NT2/D1 (cell line): ENCODE measurements at regions not wholly inside any gene's neighbourhood (a gene's known extent, or its start where the extent isn't known, plus 50 kb on each side); places are given as distances from the start of the nearest gene placed in this dataset.
"Not testable (repeated sequence)": the region's sequence is repeated elsewhere in the genome, so short reads cannot be mapped to it uniquely, and the experiment has no call there.

Experiments used
- DNase-seq: peaks from one replicate; pipeline ENCODE4 v3.0.0-alpha.2; 2011; ENCODE audit warnings: low read depth, low spot score
- H3K27me3 ChIP-seq: 2 replicates; pipeline ENCODE4 v1.6.0; 2011; ENCODE audit warnings: mild to moderate bottlenecking; ENCODE audit not compliant: insufficient read length, insufficient read depth
- H3K36me3 ChIP-seq: 2 replicates; pipeline ENCODE4 v1.6.1; 2011; ENCODE audit warnings: mild to moderate bottlenecking, low read length, mixed read lengths; ENCODE audit not compliant: insufficient read depth, insufficient read length
- H3K4me1 ChIP-seq: 2 replicates; pipeline ENCODE4 v1.5.1; 2011; ENCODE audit not compliant: insufficient read depth, insufficient read length
- H3K4me3 ChIP-seq: 2 replicates; pipeline ENCODE4 v1.5.1; 2011; ENCODE audit warnings: low read depth; ENCODE audit not compliant: insufficient read length
- H3K9ac ChIP-seq: 2 replicates; pipeline ENCODE4 v1.6.0; 2011; ENCODE audit warnings: low read depth; ENCODE audit not compliant: insufficient read length
- H3K9me3 ChIP-seq: 2 replicates; pipeline ENCODE4 v1.5.1; 2011; ENCODE audit warnings: mild to moderate bottlenecking, low read length; ENCODE audit not compliant: insufficient read depth
- SUZ12 ChIP-seq: IDR thresholded peaks from 2 replicates; pipeline ENCODE4 v1.6.1; 2011; ENCODE audit not compliant: insufficient read length, insufficient read depth; ENCODE audit errors: extremely low read depth
- YY1 ChIP-seq: IDR thresholded peaks from 2 replicates; pipeline ENCODE4 v1.6.1; 2011; ENCODE audit not compliant: insufficient read length, insufficient read depth
- ZNF274 ChIP-seq: IDR thresholded peaks from 2 replicates; pipeline ENCODE4 v1.6.1; 2011; ENCODE audit warnings: mild to moderate bottlenecking, low read depth, low read length

DNA sequence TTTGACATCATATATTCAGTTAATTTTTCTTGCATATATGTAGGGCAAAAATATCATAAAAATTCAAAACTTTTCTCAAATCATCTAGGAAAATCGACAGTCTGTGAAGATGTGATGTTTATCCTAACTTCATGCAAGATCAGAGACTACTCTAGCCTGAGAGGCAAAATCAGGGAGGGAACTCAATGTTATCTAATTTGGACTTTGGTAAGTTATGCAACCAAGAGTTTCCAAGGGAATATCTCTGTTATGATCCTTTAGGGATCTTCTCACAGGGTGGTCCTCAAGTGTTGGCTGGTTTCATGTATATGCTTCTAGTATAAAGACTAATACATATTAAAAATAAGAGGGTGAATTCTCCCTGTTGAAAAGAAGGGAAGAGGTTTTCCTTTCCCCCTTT is 723.9 kb downstream of the KHDRBS2 start:
- Histone ChIP-seq H3K9ac (no peak overlapping the region), H3K4me1 (no peaks in the 10 kb centered on the region), H3K36me3 (no peaks in the 10 kb centered on the region), H3K27me3 (no peaks in the 10 kb centered on the region), H3K9me3 (no peaks in the 10 kb centered on the region), H3K4me3 (no peak overlapping the region)
- TF ChIP-seq YY1, result no peak
- no peak for TF ChIP-seq SUZ12
- no peak for TF ChIP-seq ZNF274
- no peak for DNase-seq

DNA sequence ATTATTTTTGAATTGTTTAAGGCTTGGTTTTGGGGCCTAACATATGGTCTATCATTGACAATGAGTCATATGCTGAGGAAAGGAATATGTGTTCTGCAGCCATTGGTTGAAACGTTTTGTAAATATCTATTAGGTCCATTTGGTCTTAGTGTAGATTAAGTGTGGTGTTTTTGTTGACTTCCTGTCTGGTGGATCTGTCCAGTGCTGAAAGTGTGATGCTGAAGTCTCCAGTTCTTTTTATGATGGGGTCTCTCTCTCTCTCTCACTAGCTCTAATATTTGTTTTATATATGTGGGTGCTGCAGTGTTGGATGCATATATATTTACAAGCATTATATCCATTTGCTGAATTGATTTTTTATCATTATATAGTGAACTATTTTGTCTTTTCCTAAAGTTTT is 727.2 kb downstream of the KHDRBS2 start:
- no peak for DNase-seq
- Histone ChIP-seq H3K27me3 (no peaks in the 10 kb centered on the region), H3K9me3 (no peaks in the 10 kb centered on the region), H3K4me1 (no peaks in the 10 kb centered on the region), H3K4me3 (no peak overlapping the region), H3K36me3 (no peaks in the 10 kb centered on the region), H3K9ac (no peak overlapping the region)
- TF ChIP-seq SUZ12 (no peak), ZNF274 (no peak), YY1 (no peak)

DNA sequence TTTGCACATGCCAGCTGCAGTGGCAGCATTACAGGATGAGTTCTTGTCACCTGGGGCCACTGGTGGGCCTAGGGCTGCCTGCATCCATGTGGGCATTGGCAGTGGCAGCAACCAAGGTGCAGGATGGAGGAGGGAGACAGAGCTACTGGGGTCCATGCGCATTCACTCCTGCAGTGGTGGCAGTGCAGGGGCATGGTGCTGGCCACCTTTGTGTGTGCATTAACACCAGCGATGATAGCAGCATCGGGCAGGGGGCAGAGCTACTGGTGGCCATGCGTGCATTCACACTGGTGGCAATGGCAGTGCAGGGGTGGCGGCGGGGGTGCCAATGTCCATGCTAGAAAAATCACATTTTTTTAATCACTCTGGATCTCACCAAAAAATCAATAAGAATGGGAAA is 730.0 kb downstream of the KHDRBS2 start:
- Histone ChIP-seq H3K9ac (no peak overlapping the region), H3K9me3 (no peaks in the 10 kb centered on the region), H3K27me3 (no peaks in the 10 kb centered on the region), H3K4me3 (no peak overlapping the region), H3K36me3 (no peaks in the 10 kb centered on the region), H3K4me1 (no peaks in the 10 kb centered on the region)
- TF ChIP-seq SUZ12 (no peak), ZNF274 (no peak), YY1 (no peak)
- DNase-seq, result no peak

DNA sequence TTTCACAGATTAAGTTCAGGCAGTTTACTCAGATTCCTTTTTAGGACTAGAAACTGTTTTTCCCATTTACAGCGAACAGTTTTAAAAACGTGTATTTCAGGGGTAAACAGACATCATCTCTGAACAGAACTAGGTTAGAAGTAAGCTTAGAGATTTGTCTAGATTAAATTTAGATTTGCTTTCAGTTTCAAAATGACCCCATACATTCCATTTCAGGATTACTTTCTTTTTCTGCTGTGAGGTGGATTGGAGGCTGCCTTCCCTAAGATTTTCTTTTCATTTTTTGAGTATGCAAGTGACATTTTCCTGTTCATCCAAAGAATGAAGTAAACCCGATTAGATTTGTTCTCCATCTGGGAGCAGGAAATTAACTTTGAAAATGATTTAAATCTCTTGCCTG is 747.2 kb downstream of the KHDRBS2 start:
- no peaks in the 10 kb centered on the region for H3K9me3 ChIP-seq
- DNase-seq, result no peak
- no peaks in the 10 kb centered on the region for H3K4me1 ChIP-seq
- no peaks in the 10 kb centered on the region for H3K36me3 ChIP-seq
- H3K4me3 ChIP-seq, result no peak overlapping the region
- H3K27me3 ChIP-seq, result no peaks in the 10 kb centered on the region
- H3K9ac ChIP-seq, result no peak overlapping the region
- TF ChIP-seq SUZ12 (no peak), ZNF274 (no peak), YY1 (no peak)

GRCh38 chr6:61532749-61533148 is 753.3 kb downstream of the KHDRBS2 start:
- H3K36me3 ChIP-seq, DNase-seq, H3K4me1 ChIP-seq, H3K27me3 ChIP-seq, H3K9me3 ChIP-seq, H3K9ac ChIP-seq, H3K4me3 ChIP-seq: not testable (repeated sequence)
